NCI-H2196 treated with DMSO at 0.1 percent for 48 hours (cell line): ENCODE measurements at regions not wholly inside any gene's neighbourhood (a gene's known extent, or its start where the extent isn't known, plus 50 kb on each side); places are given as distances from the start of the nearest gene placed in this dataset.

Experiments
- DNase-seq: peaks from one replicate; lab custom pipeline; 2025; ENCODE audit not compliant: unreplicated experiment; lab: John Stamatoyannopoulos, UW

GRCh38 chr13:93118081-93118615, 108.5 kb upstream of the GPC6 start:
- no peak for DNase-seq

GRCh38 chr13:93140912-93141311, 85.7 kb upstream of the GPC6 start:
- no peak for DNase-seq

- DNase-seq: no peak
These were observed 82.6 kb upstream of the GPC6 start for GRCh38 chr13:93144031-93144430.

- no peak for DNase-seq
These were observed 81.4 kb upstream of the GPC6 start for GRCh38 chr13:93145199-93145598.

- no peak for DNase-seq
These were observed 79.9 kb upstream of the GPC6 start for GRCh38 chr13:93146584-93147297.

- DNase-seq: no peak
These were observed 79.3 kb upstream of the GPC6 start for GRCh38 chr13:93147298-93147645.

- DNase-seq: no peak
These were observed 78.7 kb upstream of the GPC6 start for GRCh38 chr13:93147946-93148345.

GRCh38 chr13:93151277-93151676, 75.3 kb upstream of the GPC6 start:
- no peak for DNase-seq

GRCh38 chr13:93158565-93158964, 68.0 kb upstream of the GPC6 start:
- no peak for DNase-seq

GRCh38 chr13:93169980-93170379, 56.6 kb upstream of the GPC6 start:
- no peak for DNase-seq

GRCh38 chr13:93172109-93172508, 54.5 kb upstream of the GPC6 start:
- no peak for DNase-seq

GRCh38 chr13:93173654-93174053, 53.0 kb upstream of the GPC6 start:
- DNase-seq: no peak

GRCh38 chr13:93174260-93174659, 52.3 kb upstream of the GPC6 start:
- no peak for DNase-seq
